ENCODE measurements at regions not wholly inside any gene's neighbourhood (a gene's known extent, or its start where the extent isn't known, plus 50 kb on each side); places are given as distances from the start of the nearest gene placed in this dataset.

DNA sequence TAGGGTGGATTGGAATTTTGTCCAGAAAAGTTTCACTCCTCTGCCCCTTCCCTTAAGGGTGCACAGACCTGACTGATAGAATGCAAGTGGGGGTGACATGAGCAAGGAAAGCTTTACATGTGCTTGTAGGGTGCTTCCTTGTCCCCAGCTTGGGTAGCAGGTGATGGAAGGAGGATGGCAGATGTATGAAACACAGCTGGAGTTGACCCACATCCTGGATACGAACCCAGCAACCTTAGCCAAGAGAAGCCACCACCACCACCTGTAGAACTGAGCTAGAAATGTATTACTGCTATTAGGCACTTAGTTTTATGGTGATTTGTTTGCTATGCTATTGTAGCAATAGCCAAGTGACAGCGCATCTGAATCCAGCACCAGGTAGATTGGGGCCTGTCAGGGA lies 227.4 kb downstream of the HS3ST1 start:
- TF ChIP-seq POLR2A (IDR thresholded peaks at IDR 0.05; ENCODE audit: low read depth) (no peak), POLR2AphosphoS5 (IDR thresholded peaks at IDR 0.05) (no peak), EP300 (IDR thresholded peaks at IDR 0.05) (no peak)
- TF ChIP-seq, protein P1, sequence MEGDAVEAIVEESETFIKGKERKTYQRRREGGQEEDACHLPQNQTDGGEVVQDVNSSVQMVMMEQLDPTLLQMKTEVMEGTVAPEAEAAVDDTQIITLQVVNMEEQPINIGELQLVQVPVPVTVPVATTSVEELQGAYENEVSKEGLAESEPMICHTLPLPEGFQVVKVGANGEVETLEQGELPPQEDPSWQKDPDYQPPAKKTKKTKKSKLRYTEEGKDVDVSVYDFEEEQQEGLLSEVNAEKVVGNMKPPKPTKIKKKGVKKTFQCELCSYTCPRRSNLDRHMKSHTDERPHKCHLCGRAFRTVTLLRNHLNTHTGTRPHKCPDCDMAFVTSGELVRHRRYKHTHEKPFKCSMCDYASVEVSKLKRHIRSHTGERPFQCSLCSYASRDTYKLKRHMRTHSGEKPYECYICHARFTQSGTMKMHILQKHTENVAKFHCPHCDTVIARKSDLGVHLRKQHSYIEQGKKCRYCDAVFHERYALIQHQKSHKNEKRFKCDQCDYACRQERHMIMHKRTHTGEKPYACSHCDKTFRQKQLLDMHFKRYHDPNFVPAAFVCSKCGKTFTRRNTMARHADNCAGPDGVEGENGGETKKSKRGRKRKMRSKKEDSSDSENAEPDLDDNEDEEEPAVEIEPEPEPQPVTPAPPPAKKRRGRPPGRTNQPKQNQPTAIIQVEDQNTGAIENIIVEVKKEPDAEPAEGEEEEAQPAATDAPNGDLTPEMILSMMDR (IDR thresholded peaks at IDR 0.05) = no peak
